ENCODE measurements at regions not wholly inside any gene's neighbourhood (a gene's known extent, or its start where the extent isn't known, plus 50 kb on each side); places are given as distances from the start of the nearest gene placed in this dataset.

GRCh38 chr18:78751664-78752063 lies 228.0 kb upstream of the SALL3 start:
- no peaks in the 10 kb centered on the region for H3K4me1 Mint-ChIP-seq (ENCODE audit: low read depth)
- POLR2A ChIA-PET: no interaction called here
- H3K36me3 Mint-ChIP-seq (ENCODE audit: low read depth): no peaks in the 10 kb centered on the region

GRCh38 chr18:78753240-78753639 lies 226.4 kb upstream of the SALL3 start:
- H3K27me3 Mint-ChIP-seq (ENCODE audit: low read depth): no peaks in the 10 kb centered on the region
- no peak for DNase-seq
- ChIA-PET CTCF (no interaction called here), POLR2A (no interaction called here)
- H3K9me3 Mint-ChIP-seq (ENCODE audit: insufficient read depth): no peaks in the 10 kb centered on the region
- H3K4me3 Mint-ChIP-seq: no peak overlapping the region
- no peaks in the 10 kb centered on the region for H3K4me1 Mint-ChIP-seq (ENCODE audit: low read depth)
- H3K36me3 Mint-ChIP-seq (ENCODE audit: low read depth): no peaks in the 10 kb centered on the region
- no peak for ATAC-seq
- no peak overlapping the region for H3K27ac Mint-ChIP-seq

More at GRCh38 chr18:78751664-78752063, 228.0 kb upstream of the SALL3 start:
- CTCF ChIA-PET: no interaction called here
- peaks cover 4% of the 10 kb centered on the region for H3K27me3 Mint-ChIP-seq (ENCODE audit: low read depth)
- DNase-seq (no peak), ATAC-seq (no peak)
- no peaks in the 10 kb centered on the region for H3K9me3 Mint-ChIP-seq (ENCODE audit: insufficient read depth)
- no peak overlapping the region for H3K4me3 Mint-ChIP-seq
- no peak overlapping the region for H3K27ac Mint-ChIP-seq

- Mint-ChIP-seq H3K36me3 (ENCODE audit: low read depth) (no peaks in the 10 kb centered on the region), H3K4me1 (ENCODE audit: low read depth) (no peaks in the 10 kb centered on the region), H3K4me3 (no peak overlapping the region), H3K9me3 (ENCODE audit: insufficient read depth) (no peaks in the 10 kb centered on the region), H3K27me3 (ENCODE audit: low read depth) (no peaks in the 10 kb centered on the region), H3K27ac (no peak overlapping the region)
- DNase-seq (no peak), ATAC-seq (no peak)
- POLR2A ChIA-PET: no interaction called here
- CTCF ChIA-PET: no interaction called here
Measured at GRCh38 chr18:78754311-78755043, 225.1 kb upstream of the SALL3 start.

GRCh38 chr18:78757014-78757413 lies 222.6 kb upstream of the SALL3 start:
- ATAC-seq (no peak), DNase-seq (no peak)
- Mint-ChIP-seq H3K27ac (no peak overlapping the region), H3K27me3 (ENCODE audit: low read depth) (no peaks in the 10 kb centered on the region), H3K4me1 (ENCODE audit: low read depth) (no peaks in the 10 kb centered on the region), H3K4me3 (no peak overlapping the region), H3K9me3 (ENCODE audit: insufficient read depth) (no peaks in the 10 kb centered on the region), H3K36me3 (ENCODE audit: low read depth) (no peaks in the 10 kb centered on the region)
- CTCF ChIA-PET: no interaction called here
- POLR2A ChIA-PET: no interaction called here

- H3K27me3 Mint-ChIP-seq (ENCODE audit: low read depth): no peaks in the 10 kb centered on the region
- no peaks in the 10 kb centered on the region for H3K9me3 Mint-ChIP-seq (ENCODE audit: insufficient read depth)
- CTCF ChIA-PET: no interaction called here
- POLR2A ChIA-PET: no interaction called here
- DNase-seq (no peak), ATAC-seq (no peak)
- H3K4me3 Mint-ChIP-seq: no peak overlapping the region
- H3K36me3 Mint-ChIP-seq (ENCODE audit: low read depth): no peaks in the 10 kb centered on the region
- no peak overlapping the region for H3K27ac Mint-ChIP-seq
- H3K4me1 Mint-ChIP-seq (ENCODE audit: low read depth): no peaks in the 10 kb centered on the region
Measured at GRCh38 chr18:78758496-78758895, 221.1 kb upstream of the SALL3 start.

GRCh38 chr18:78762753-78763152 lies 216.9 kb upstream of the SALL3 start:
- CTCF ChIA-PET: no interaction called here
- Mint-ChIP-seq H3K4me3 (no peak overlapping the region), H3K9me3 (ENCODE audit: insufficient read depth) (no peaks in the 10 kb centered on the region), H3K36me3 (ENCODE audit: low read depth) (no peaks in the 10 kb centered on the region), H3K4me1 (ENCODE audit: low read depth) (no peaks in the 10 kb centered on the region), H3K27ac (no peak overlapping the region), H3K27me3 (ENCODE audit: low read depth) (no peaks in the 10 kb centered on the region)
- ATAC-seq (no peak), DNase-seq (no peak)
- POLR2A ChIA-PET: no interaction called here

- no peaks in the 10 kb centered on the region for H3K36me3 Mint-ChIP-seq (ENCODE audit: low read depth)
- no peak for ATAC-seq
- H3K27ac Mint-ChIP-seq: no peak overlapping the region
- H3K4me1 Mint-ChIP-seq (ENCODE audit: low read depth): no peaks in the 10 kb centered on the region
- ChIA-PET POLR2A (no interaction called here), CTCF (no interaction called here)
- DNase-seq: no peak
- H3K27me3 Mint-ChIP-seq (ENCODE audit: low read depth): peaks cover 2% of the 10 kb centered on the region
- H3K9me3 Mint-ChIP-seq (ENCODE audit: insufficient read depth): no peaks in the 10 kb centered on the region
- no peak overlapping the region for H3K4me3 Mint-ChIP-seq
Measured at GRCh38 chr18:78764544-78764943, 215.1 kb upstream of the SALL3 start.

- POLR2A ChIA-PET: no interaction called here
- Mint-ChIP-seq H3K4me3 (no peak overlapping the region), H3K4me1 (ENCODE audit: low read depth) (no peaks in the 10 kb centered on the region), H3K27me3 (ENCODE audit: low read depth) (peaks cover 2% of the 10 kb centered on the region), H3K36me3 (ENCODE audit: low read depth) (no peaks in the 10 kb centered on the region), H3K9me3 (ENCODE audit: insufficient read depth) (no peaks in the 10 kb centered on the region), H3K27ac (no peak overlapping the region)
- no peak for DNase-seq
- CTCF ChIA-PET: no interaction called here
- no peak for ATAC-seq
Measured at GRCh38 chr18:78765142-78765541, 214.5 kb upstream of the SALL3 start.

GRCh38 chr18:78765637-78766281 lies 213.9 kb upstream of the SALL3 start:
- H3K36me3 Mint-ChIP-seq (ENCODE audit: low read depth): no peaks in the 10 kb centered on the region
- DNase-seq (no peak), ATAC-seq (no peak)
- no peak overlapping the region for H3K4me3 Mint-ChIP-seq
- no peaks in the 10 kb centered on the region for H3K4me1 Mint-ChIP-seq (ENCODE audit: low read depth)
- ChIA-PET CTCF (no interaction called here), POLR2A (no interaction called here)
- peaks cover 2% of the 10 kb centered on the region for H3K27me3 Mint-ChIP-seq (ENCODE audit: low read depth)
- H3K9me3 Mint-ChIP-seq (ENCODE audit: insufficient read depth): no peaks in the 10 kb centered on the region
- no peak overlapping the region for H3K27ac Mint-ChIP-seq

GRCh38 chr18:78766651-78767533 lies 212.7 kb upstream of the SALL3 start:
- H3K9me3 Mint-ChIP-seq (ENCODE audit: insufficient read depth): no peaks in the 10 kb centered on the region
- POLR2A ChIA-PET: no interaction called here
- no peak for ATAC-seq
- no peak overlapping the region for H3K27ac Mint-ChIP-seq
- no peak overlapping the region for H3K4me3 Mint-ChIP-seq
- H3K4me1 Mint-ChIP-seq (ENCODE audit: low read depth): no peaks in the 10 kb centered on the region
- no peak for DNase-seq
- peaks cover 2% of the 10 kb centered on the region for H3K27me3 Mint-ChIP-seq (ENCODE audit: low read depth)
- no peaks in the 10 kb centered on the region for H3K36me3 Mint-ChIP-seq (ENCODE audit: low read depth)
- CTCF ChIA-PET: no interaction called here

GRCh38 chr18:78767648-78768071 lies 212.0 kb upstream of the SALL3 start:
- Mint-ChIP-seq H3K4me1 (ENCODE audit: low read depth) (no peaks in the 10 kb centered on the region), H3K27me3 (ENCODE audit: low read depth) (peaks cover 2% of the 10 kb centered on the region), H3K9me3 (ENCODE audit: insufficient read depth) (no peaks in the 10 kb centered on the region), H3K27ac (no peak overlapping the region), H3K36me3 (ENCODE audit: low read depth) (no peaks in the 10 kb centered on the region), H3K4me3 (no peak overlapping the region)
- no peak for DNase-seq
- ChIA-PET POLR2A (no interaction called here), CTCF (no interaction called here)
- no peak for ATAC-seq

GRCh38 chr18:78768221-78768620 lies 211.4 kb upstream of the SALL3 start:
- peaks cover 2% of the 10 kb centered on the region for H3K27me3 Mint-ChIP-seq (ENCODE audit: low read depth)
- DNase-seq: no peak
- no peak overlapping the region for H3K27ac Mint-ChIP-seq
- POLR2A ChIA-PET: no interaction called here
- CTCF ChIA-PET: no interaction called here
- no peaks in the 10 kb centered on the region for H3K36me3 Mint-ChIP-seq (ENCODE audit: low read depth)
- no peak overlapping the region for H3K4me3 Mint-ChIP-seq
- no peaks in the 10 kb centered on the region for H3K4me1 Mint-ChIP-seq (ENCODE audit: low read depth)
- no peak for ATAC-seq
- no peaks in the 10 kb centered on the region for H3K9me3 Mint-ChIP-seq (ENCODE audit: insufficient read depth)

Data from activated CD8-positive, alpha-beta T cell treated with anti-CD3 and anti-CD28 coated beads, Interleukin-2, amount 10 ng/mL, durations not matched to agents 7 days and 5 days (primary cell).